PC-9 (cell line): ENCODE measurements at regions not wholly inside any gene's neighbourhood (a gene's known extent, or its start where the extent isn't known, plus 50 kb on each side); places are given as distances from the start of the nearest gene placed in this dataset.

Experiments
- CTCF ChIP-seq: fragments of 200-600 bp; sonication (generic); conservative IDR thresholded peaks from 2 replicates; pipeline ENCODE4 v1.6.1; 2017; ENCODE audit warnings: mixed run types, antibody characterized with exemption, mild to moderate bottlenecking, moderate library complexity
- EZH2 ChIP-seq: fragments of 200-600 bp; sonication (generic); IDR thresholded peaks from 2 replicates; pipeline ENCODE4 v1.8.0; 2017; ENCODE audit warnings: antibody characterized with exemption, low read depth

GRCh38 chr3:161893972-161894371, 397.4 kb downstream of the OTOL1 start:
- TF ChIP-seq CTCF (no peak), EZH2 (no peak)
